ENCODE measurements at regions not wholly inside any gene's neighbourhood (a gene's known extent, or its start where the extent isn't known, plus 50 kb on each side); places are given as distances from the start of the nearest gene placed in this dataset.
"Not testable (repeated sequence)": the region's sequence is repeated elsewhere in the genome, so short reads cannot be mapped to it uniquely, and the experiment has no call there.

DNA sequence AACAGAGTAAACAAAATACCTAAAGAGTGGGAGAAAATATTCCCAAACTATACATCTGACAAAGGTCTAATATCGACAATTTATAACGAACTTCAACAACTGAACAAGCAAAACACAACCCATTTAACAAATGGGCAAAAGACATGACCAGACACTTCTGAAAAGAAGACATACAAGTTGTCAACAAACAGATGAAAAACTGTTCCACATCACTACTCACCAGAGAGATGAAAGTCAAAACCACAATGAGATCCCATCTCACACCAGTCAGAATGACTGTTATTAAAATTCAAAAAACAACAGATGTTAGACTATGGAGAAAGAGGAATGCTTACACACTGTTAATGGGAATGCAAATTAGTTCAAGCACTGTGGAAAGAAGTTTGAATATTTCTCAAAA is 233.8 kb upstream of the EDNRB start:
- DNase-seq (ENCODE audit: low read depth in 2 of 3, low spot score in 2 of 3), result no peak

DNA sequence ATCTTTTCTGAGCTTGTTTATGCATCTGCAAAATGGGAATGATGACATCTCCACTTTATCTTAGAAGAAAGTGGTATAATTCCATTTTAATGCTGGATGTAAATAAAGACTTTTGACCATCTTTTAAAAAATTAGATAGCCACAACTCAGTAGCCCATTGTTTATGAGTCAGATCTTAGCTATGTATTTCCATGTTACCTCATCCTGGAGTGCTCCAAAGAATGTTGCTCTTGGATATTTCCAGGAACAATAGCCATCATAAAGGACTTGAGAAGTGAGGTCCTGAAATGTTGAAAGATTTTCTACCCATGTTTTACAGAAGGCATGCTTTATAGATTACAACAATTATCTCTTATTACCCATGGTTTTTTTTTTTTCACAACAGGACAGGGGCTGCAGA is 229.3 kb upstream of the EDNRB start:
- no peak for DNase-seq (ENCODE audit: low read depth in 2 of 3, low spot score in 2 of 3)

DNA sequence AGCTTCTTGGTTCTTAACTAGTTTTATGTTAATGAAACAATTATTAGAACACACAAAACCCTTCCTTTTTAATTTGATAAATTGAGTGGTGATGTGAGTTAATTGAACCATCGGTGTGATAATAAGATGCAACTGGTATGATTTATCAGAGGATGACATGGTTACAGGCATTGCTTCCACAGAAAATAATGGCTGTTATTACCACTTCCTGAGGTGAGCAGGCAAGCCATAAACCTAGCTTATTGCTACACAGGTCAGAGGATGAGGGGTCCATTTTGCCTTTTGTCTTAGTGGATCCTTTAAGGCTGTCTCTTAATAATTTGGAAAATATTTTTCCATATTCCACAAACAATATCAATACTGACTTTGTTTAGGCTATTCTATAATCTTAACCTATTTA is 226.6 kb upstream of the EDNRB start:
- DNase-seq (ENCODE audit: low read depth in 2 of 3, low spot score in 2 of 3), result no peak

DNA sequence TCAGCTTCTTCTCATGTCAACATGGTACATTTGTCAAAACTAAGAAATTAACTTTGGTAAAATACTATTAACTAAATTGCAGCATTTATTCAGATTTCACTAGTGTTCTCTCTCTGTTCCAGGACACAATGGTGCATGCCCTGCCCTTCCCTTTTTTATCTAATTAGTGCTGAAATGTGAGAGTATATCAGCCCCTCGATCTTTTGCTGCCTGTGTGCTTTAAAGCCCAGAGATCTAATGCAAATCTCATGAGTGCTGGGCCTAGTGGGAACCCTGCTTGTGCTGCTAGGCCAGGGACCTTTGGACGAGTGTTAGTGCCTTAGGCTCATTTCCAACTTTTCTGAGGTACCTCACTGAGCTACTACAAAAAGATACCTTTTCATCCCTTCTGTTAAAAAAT is 221.1 kb upstream of the EDNRB start:
- no peak for DNase-seq (ENCODE audit: low read depth in 2 of 3, low spot score in 2 of 3)

- DNase-seq (ENCODE audit: low read depth in 2 of 3, low spot score in 2 of 3), result no peak
Observed at GRCh38 chr13:78138756-78139155, 220.1 kb upstream of the EDNRB start.

GRCh38 chr13:78137404-78138142 is 218.9 kb upstream of the EDNRB start:
- DNase-seq (ENCODE audit: low read depth in 2 of 3, low spot score in 2 of 3), result peak in 1 of 3 experiments; percentile 1

DNA sequence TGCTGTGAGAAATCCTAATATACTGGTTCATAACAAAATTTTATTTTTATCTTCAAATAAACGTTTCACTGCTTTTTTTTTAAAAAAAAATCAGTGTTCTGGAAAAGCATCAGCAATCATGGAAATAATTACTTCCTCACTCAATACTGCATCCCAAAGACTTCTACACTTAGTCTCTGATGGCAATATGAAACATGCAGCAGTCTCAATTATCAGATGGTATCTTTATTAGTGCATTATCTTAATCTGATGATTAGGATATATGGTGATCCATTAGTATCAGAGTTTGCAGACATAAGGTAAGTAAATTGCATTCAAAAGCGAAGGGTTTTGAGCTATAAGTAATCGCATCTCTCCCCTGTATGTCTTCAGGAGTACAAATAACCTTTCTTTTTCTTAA is 218.3 kb upstream of the EDNRB start:
- no peak for DNase-seq (ENCODE audit: low read depth in 2 of 3, low spot score in 2 of 3)

GRCh38 chr13:78133511-78133910 is 214.9 kb upstream of the EDNRB start:
- no peak for DNase-seq (ENCODE audit: low read depth in 2 of 3, low spot score in 2 of 3)

DNA sequence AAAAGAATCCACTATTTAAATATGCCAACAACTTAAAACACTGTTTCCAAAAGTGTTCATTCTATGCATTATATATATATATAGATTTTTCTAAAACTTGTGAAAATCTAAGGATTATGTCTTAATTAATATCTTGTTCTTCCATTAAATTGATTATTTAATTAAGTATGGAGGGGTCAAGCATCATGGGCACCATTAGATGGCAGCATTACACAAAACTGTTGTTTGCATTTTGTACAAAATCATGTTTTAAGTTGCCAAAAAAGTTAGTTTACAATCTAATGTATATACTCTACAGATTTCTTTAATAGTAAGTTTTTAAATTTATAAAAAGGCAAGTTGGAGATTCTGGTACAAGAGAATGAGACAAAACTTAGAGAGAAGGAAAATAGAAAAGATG is 213.2 kb upstream of the EDNRB start:
- no peak for DNase-seq (ENCODE audit: low read depth in 2 of 3, low spot score in 2 of 3)

DNA sequence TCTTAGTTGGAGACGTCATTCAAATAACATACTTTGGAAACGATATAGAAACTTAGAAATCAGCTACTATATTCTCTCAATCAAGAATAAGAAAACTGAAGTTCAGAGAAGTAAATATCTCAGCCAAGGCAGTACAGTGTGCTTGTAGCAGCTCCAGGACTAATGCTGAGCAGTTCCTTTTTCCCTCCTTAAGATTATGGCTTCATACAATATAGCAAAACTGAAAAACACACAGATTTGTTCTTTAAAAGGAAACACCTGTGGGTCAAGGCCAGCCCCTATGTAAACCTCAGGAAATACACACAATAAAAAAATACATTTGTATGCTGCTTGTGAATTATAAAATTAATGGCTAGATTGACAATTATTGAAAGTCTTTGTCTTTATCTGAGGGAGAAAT is 212.7 kb upstream of the EDNRB start:
- DNase-seq (ENCODE audit: low read depth in 2 of 3, low spot score in 2 of 3), result no peak

DNA sequence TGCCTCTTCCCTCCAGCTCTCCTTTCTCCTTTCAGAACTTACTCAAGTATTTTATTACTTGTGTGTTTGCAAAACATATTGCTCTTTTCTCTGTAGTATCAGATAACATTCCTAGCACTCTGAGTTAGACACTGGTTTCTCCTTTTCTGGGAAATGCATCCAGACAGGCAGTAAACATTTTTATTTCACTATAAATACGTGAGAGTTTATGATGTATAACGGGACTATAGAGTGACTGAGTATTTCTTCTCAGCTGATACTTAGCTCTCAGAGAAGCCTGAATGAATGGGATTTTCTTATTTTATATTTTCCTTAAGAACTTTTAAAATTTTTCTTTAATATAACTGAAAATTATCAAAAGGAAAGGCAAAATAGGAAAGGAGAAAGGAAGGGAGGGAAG is 211.2 kb upstream of the EDNRB start:
- no peak for DNase-seq (ENCODE audit: low read depth in 2 of 3, low spot score in 2 of 3)

GRCh38 chr13:78129359-78129758 is 210.7 kb upstream of the EDNRB start:
- no peak for DNase-seq (ENCODE audit: low read depth in 2 of 3, low spot score in 2 of 3)

DNA sequence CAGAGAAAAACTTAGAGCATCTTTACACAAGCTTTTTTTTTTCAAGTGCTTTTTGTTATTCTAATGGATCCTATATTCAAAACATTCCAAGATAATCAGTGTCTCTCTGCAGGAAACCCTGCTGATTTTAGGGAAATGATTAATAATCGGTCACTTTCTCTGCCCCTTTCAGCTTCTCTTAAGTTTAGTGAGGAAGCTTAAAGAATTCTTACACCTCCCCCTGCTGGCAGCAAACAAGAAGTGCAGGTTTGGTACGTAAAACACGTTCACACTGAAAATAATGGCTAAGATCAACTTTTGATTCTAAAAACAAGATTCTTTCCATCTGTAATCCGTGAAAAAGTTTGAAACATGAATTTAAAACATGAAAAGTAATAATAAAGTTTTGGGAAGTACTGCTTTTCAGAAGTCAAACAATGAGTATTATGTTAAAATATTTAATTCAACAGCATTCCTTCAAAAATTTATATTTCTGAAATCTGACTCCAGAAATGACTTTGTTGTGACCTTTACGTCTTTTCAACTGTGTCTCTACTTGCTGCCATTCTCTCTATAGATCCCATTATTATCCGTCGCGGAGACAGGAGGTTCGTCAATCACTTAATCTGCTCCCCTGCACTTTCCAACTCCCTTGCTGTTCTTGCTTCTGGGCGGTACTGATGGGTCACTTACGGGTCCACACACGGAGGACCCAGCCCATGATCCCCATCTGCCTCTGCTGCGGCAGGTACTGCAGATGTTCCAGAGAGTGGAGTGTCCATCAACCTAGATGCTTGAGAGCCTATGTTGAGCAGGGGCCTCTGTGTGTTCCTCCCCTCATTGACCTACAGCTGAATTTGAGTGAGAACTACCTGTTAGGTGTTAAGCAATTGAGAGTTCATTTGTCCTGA is 203.1 kb upstream of the EDNRB start:
- no peak for DNase-seq (ENCODE audit: low read depth in 2 of 3, low spot score in 2 of 3)

DNA sequence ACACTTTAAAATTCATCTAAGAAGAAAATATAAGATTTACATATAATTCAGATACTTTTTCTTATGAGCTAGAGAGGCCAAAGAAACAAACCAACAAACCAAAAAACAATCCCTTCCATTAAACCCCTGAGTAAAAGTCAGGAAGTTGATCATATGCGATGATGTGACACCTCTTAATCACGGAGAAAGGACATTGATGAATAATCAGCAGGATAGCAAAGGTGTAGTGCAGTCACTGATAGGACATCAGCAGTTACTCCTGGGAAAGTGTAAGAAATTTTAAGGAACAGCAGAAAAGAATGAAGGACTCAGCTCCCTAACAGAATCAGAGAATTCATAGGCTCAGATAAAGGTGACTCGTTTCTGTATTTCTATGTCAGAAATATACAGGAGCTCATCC is 202.4 kb upstream of the EDNRB start:
- no peak for DNase-seq (ENCODE audit: low read depth in 2 of 3, low spot score in 2 of 3)

DNA sequence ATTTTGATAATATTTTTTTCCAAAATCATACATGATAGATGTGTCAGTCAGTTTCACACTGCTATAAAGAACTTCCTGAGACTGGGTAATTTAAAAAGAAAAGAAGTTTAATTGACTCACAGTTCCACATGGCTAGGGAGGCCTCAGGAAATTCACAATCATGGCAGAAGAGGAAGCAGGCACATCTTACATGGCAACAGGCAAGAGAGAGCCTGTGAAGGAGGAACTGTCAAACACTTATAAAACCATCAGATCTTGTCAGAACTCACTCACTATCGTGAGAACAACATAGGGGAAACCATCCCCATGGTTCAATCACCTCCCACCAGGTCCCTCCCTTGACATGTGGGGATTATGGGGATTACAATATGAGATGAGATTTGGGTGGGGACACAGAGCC is 201.5 kb upstream of the EDNRB start:
- not testable (repeated sequence) for DNase-seq (ENCODE audit: low read depth in 2 of 3, low spot score in 2 of 3)

- DNase-seq (ENCODE audit: low read depth in 2 of 3, low spot score in 2 of 3), result not testable (repeated sequence)
Observed at GRCh38 chr13:78117070-78117469, 198.4 kb upstream of the EDNRB start.

DNA sequence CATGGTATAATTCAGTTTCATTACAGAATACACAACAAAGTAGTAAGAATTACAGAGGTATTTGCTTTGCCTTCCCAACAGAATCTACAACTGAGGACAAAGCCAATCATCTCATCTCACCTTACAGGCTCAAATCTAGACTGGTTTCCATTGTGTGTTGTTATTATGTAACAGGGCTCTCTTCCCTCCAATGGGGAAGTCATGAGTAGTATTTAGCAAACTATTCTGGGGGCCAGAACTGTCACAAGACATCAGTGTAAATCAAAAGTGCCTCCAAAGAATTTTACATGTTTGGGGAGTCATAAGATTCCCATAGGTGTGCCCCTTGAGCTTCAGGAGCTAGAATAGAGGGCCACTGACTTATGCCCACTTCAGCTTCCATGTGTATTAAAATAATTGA is 187.0 kb upstream of the EDNRB start:
- DNase-seq (ENCODE audit: low read depth in 2 of 3, low spot score in 2 of 3), result no peak

DNA sequence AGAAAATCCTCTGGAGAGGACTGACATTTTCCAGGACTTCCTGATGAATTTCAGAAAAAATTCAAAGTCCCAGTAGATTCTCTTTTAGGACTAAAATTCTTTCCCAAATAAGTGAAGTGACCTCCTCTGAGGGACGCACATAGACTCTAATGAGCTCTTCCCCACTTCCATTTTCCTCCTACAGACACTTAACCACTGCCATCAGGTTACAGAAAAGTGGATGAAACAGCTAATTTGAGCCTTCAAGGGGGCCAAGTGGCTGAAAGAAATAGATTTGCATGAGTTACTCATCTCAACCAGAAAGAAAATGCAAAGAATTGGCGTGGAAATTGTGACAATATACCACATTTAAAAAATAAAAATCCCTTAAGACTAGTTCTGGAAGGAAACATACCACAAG is 185.3 kb upstream of the EDNRB start:
- DNase-seq (ENCODE audit: low read depth in 2 of 3, low spot score in 2 of 3), result no peak

- no peak for DNase-seq (ENCODE audit: low read depth in 2 of 3, low spot score in 2 of 3)
Observed at GRCh38 chr13:78102741-78103140, 184.1 kb upstream of the EDNRB start.

GRCh38 chr13:78102121-78102677 is 183.6 kb upstream of the EDNRB start:
- DNase-seq (ENCODE audit: low read depth in 2 of 3, low spot score in 2 of 3), result no peak

- no peak for DNase-seq (ENCODE audit: low read depth in 2 of 3, low spot score in 2 of 3)
Observed at GRCh38 chr13:78100486-78100885, 181.9 kb upstream of the EDNRB start.

DNA sequence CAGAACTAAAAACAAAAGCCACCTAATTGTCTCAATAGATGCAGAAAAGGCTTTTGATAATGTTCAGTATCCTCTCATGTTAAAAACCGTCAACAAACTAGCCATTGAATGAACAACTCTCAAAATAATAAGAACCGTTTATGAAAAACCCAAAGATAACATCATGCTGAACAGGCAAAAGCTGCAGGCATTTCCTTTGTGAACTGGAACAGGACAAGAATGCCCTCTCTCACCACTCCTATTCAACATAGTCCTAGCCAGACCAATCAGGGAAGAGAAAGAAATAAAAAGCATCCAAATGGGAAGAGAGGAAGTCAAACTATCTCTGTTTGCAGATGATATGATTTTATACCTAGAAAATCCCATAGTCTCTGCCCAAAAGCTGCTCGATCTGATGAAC is 179.6 kb upstream of the EDNRB start:
- no peak for DNase-seq (ENCODE audit: low read depth in 2 of 3, low spot score in 2 of 3)

Measured in activated CD8-positive, alpha-beta memory T cell treated with anti-CD3 and anti-CD28 coated beads for 48 hours (primary cell).